ENCODE measurements at regions not wholly inside any gene's neighbourhood (a gene's known extent, or its start where the extent isn't known, plus 50 kb on each side); places are given as distances from the start of the nearest gene placed in this dataset.

DNA sequence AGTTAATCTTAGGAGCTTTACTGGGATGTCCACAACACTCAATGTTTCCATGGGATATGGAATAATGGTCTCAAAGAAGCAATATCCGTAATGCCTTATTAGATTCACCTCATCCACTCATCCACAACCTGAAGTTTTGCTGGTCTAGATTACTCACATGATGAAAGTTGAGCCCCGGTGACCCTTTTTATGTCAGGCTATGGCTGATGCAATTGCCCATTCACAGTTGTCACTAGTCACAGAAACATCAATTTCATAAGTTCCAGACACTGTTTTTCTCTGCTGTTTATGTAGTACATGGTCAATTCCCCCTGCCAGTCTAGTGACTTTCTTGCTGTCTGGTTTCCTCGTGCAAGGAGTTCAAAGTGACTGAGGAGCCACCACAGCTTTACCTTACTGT, 491.2 kb upstream of the ATXN8OS start:
- no peak for TF ChIP-seq CTCF (IDR thresholded peaks at IDR 0.05 in 2 of 3, conservative IDR thresholded peaks at IDR 0.05 in 1 of 3; ENCODE audit: control insufficient read depth in 2 of 3, extremely low read depth in 1 of 3, insufficient read depth in 1 of 3, low read depth in 3 of 3, low read length in 3 of 3)
- TF ChIP-seq, protein P1, sequence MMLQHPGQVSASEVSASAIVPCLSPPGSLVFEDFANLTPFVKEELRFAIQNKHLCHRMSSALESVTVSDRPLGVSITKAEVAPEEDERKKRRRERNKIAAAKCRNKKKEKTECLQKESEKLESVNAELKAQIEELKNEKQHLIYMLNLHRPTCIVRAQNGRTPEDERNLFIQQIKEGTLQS (IDR thresholded peaks at IDR 0.05; ENCODE audit: borderline replicate concordance, extremely low read depth, low read depth, low read length), result no peak
- TF ChIP-seq USF2 (IDR thresholded peaks at IDR 0.05; ENCODE audit: borderline replicate concordance, low read depth, low read length), result no peak
- TF ChIP-seq JUNB (IDR thresholded peaks at IDR 0.05), result no peak
- TF ChIP-seq RCOR1 (conservative IDR thresholded peaks at IDR 0.05; ENCODE audit: low read depth, low read length), result no peak
- no peak for TF ChIP-seq HDAC6 (IDR thresholded peaks at IDR 0.05; ENCODE audit: unreplicated experiment)
